HG03097 (cell line): ENCODE measurements at regions not wholly inside any gene's neighbourhood (a gene's known extent, or its start where the extent isn't known, plus 50 kb on each side); places are given as distances from the start of the nearest gene placed in this dataset.
"Not testable (repeated sequence)": the region's sequence is repeated elsewhere in the genome, so short reads cannot be mapped to it uniquely, and the experiment has no call there.

Experiments
- ATAC-seq: cut with Tn5 transposase; IDR thresholded peaks from one replicate; pipeline ENCODE4 v1.9.1; 2021; ENCODE audit not compliant: unreplicated experiment, low FRiP score

DNA sequence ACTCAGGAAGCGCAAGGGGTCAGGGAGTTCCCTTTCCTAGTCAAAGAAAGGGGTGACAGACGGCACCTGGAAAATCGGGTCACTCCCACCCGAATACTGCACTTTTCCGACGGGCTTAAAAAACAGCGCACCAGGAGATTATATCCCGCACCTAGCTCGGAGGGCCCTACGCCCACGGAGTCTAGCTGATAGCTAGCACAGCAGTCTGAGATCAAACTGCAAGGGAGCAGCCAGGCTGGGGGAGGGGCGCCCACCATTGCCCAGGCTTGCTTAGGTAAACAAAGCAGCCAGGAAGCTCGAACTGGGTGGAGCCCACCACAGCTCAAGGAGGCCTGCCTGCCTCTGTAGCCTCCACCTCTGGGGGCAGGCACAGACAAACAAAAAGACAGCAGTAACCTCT, 1416.8 kb downstream of the RPA4 start:
- ATAC-seq, result not testable (repeated sequence)

DNA sequence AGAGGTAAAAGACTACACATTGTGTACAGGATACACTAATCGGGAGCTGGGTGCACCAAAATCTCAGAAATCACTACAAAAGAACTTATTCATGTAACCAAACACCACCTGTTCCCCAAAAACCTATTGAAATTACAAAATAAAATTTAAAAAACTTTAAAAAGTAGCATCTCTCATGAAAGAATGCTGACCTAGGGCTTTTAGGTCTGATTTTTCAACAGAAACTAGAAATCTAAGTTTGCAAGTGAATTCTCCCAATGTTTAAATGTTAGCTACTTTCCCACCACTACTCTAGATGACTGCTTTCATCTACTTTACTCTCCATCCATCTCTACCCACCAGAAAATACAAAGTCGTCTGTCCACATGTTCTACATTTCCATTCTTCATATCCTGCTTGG, 1447.7 kb downstream of the RPA4 start:
- no peak for ATAC-seq

DNA sequence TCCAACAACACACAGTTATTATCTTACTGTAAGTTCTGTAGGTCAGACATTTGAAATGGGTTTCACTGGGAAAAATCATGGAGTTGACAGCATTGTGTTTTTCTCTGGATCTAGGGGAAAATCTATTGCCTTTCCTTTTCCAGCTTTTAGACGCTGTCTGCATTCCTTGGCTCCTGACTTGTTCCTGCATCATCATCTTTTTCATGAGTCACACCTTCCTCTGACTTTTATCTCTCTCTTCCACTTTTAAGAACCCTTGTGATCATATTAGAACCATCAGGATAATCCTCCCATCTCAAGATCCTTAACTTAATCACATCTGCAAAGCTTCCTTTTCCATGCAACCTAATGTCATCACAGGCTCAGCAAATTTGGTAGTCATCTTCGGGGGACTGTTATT, 1454.8 kb downstream of the RPA4 start:
- ATAC-seq, result no peak

DNA sequence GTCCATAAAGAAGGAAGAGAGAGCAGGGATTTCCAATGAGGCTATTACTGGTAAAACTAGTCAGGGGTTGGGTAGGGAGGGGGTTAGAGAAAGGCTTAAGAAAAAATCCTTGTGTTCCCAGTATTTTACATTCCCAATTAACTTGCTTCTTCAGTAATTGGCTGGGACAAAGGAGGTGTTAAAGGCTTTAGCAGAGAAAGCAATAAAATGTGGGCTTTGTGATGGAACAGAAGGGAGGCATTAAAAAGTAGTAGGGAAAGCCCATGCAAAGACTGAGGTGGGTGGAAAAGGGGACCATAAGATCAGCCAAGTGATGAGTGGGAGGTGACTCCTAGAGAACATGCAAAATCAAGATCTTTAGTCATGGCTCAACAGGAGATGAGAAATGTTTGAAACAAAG, 1467.2 kb downstream of the RPA4 start:
- no peak for ATAC-seq

GRCh38 chrX:98357146-98357545, 1473.4 kb downstream of the RPA4 start:
- ATAC-seq, result no peak

- ATAC-seq, result no peak
These were observed 1478.9 kb downstream of the RPA4 start for GRCh38 chrX:98362630-98363029.

DNA sequence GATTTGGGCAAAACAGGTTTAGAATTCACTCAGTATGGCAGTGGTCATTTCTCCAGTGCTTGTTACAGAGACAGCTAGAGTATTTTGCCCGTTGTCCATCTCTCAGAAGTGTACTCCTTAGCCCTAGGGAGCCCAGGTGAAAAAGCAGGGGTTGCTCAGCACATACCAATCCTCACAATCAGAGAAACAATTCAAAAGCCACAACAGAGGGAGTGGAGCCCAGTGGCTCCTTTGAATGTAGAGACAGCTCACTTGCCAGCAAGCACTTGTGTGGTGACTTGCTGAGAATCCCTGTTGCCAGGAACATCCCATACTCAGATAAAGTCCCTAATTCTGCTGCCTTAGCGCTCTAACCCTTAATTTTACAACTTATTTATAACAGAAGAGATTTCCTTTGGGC, 1488.3 kb downstream of the RPA4 start:
- no peak for ATAC-seq

- ATAC-seq, result no peak
These were observed 1495.4 kb downstream of the RPA4 start for GRCh38 chrX:98379134-98379533.

GRCh38 chrX:98380106-98380505, 1496.4 kb downstream of the RPA4 start:
- ATAC-seq, result no peak

- ATAC-seq, result no peak
These were observed 1496.8 kb downstream of the RPA4 start for GRCh38 chrX:98380556-98380955.

DNA sequence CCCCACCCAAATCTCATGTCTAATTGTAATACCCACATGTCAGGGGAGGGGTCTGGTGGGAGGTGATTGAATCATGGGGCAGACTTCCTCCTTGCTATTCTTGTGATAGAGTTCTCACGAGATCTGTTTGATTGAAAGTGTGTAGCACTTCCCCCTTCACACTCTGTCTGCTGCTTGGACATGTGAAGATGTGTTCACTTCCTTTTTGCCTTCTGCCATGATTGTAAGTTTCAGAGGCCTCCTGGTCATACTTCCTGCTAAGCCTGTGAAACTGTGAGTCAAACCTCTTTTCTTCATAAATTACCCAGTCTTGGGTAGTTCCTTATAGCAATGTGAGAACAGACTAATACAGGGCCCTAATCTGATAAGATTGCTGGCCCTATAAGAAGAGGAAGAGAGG, 1514.8 kb downstream of the RPA4 start:
- ATAC-seq, result no peak

DNA sequence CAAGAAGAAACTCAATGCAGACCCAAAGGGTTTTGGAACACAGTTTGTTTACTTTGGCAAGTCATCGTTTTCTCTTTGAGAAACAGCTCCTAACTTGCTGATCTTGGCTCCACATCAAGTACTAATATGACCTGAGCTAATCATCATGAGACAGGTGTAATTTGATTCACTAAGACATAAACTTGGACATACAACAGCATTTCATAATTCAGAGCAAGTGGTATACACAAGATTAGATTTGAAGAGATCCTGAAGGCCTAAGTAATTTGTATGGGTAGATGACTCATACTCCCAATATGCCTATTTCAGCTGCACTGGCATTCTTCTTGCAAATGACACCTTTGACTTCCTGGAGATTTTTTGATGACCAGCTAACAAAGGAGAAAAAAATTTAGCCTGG, 1521.7 kb downstream of the RPA4 start:
- ATAC-seq, result no peak

DNA sequence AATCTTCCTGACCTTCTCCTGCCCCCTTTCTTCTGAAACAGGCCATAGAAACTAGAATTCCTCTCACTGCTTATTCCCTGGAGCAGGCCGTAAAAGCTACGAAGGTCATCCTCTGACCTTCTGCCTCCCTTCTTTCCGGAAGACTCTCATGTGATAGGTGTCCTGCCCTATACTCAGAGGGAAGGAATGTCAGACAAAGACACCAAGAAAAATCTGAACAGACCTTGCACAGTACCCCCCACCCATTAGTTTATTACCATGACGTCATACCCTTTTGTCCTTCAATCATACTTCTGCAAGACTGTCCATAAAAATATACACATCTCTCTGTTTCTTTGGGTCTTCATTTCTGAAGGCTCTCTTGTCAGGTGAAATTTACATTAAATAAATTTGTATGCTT, 1523.9 kb downstream of the RPA4 start:
- ATAC-seq, result no peak

GRCh38 chrX:98409867-98410266, 1526.2 kb downstream of the RPA4 start:
- no peak for ATAC-seq

DNA sequence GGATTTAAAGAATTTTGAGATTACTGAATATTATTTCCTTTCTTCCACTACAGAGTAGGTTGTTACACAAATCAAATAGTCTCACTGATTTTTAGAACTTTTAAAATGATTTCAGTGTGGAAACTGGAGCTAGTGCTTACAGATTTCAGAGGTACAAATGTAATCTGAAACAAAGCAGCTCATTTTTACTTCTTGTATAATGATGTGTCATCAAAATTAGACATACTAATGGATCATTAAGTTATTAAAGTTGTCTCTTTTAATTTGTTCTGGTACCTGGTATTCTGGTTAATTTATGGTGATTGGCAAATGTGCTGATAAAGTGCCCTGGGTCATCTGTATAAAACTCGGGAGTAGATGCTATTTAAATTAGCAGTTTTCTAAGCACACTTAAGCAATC, 1528.3 kb downstream of the RPA4 start:
- no peak for ATAC-seq

DNA sequence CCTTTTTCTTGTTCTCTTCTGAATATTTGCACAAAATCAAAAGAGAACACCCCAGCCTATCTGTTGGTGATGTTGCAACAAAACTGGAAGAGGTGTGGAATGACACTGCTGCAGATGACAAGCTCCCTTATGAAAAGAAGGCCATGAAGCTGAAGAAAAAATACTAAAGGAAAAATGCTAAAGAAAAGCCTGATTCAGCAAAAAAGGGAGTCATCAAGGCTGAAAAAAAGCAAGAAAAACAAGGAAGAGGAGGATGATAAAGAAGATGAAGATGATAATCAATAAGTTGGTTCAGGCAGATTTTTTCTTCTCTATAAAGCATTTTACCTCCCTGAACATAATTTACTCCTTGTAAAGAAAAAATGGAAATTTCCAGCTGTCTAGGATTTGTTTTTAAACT, 1538.8 kb downstream of the RPA4 start:
- no peak for ATAC-seq

- no peak for ATAC-seq
These were observed 1548.7 kb downstream of the RPA4 start for GRCh38 chrX:98432413-98432812.

DNA sequence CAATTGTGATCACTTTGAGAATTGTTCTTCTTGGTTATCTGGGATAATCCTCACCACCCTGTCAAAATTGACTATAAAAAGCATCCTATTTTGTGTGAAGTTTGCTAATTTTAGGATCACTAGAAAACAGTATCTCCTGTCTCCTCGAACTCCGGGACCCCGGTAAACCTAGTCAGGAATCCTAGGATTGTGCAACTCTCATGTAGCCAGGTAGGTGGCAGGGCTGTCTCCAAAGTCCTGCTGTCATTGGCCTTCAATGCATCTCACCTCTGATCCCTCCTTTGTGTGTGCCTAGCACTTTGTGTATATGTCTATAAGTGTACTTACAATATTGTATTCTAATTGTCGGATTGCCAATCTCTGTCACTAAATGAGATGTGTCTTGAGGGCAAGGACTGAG, 1564.8 kb downstream of the RPA4 start:
- no peak for ATAC-seq

GRCh38 chrX:98452456-98452855, 1568.7 kb downstream of the RPA4 start:
- no peak for ATAC-seq

DNA sequence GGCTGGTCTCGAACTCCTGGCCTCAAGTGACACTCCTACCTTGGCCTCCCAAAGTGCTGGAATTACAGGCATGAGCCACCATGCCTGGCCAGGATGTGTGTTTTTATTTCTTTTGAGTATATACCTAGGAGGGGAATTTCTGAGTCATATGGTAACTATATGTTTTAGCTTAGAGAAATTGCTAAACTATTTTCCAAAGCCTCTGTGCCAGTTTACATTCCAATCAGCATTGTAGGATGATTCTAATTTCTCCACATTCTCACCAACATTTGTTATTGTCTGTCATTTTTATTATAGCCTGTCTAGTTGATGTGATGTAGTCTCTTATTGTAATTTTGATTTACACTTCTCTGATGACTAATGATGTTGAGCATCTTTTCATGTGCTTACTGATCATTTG, 1576.0 kb downstream of the RPA4 start:
- no peak for ATAC-seq

GRCh38 chrX:98480606-98481005, 1596.9 kb downstream of the RPA4 start:
- ATAC-seq, result no peak

GRCh38 chrX:98481636-98482035, 1597.9 kb downstream of the RPA4 start:
- no peak for ATAC-seq

- no peak for ATAC-seq
These were observed 1607.0 kb downstream of the RPA4 start for GRCh38 chrX:98490670-98491069.

DNA sequence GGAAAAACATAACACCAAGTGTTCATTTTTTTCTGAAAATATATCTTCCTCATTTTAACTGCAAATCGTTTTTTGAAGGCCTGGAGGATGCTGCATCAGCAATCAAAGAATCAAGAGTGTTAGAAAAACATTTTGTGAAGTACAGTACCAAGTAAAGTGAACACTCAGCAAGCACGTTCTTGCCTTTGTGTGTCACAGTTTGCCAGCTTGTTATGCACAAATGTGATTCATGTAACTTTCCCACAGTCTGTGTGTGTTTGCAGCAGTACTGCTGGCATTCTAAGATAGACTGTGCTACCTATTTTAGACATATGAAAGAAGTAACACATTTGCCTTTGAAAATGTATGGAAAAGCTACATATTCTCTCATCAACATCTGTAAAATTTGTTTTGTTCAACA, 1617.7 kb downstream of the RPA4 start:
- no peak for ATAC-seq
